SK-N-SH (cell line): ENCODE measurements at regions not wholly inside any gene's neighbourhood (a gene's known extent, or its start where the extent isn't known, plus 50 kb on each side); places are given as distances from the start of the nearest gene placed in this dataset.

ENCODE experiments used
- SMC3 ChIP-seq: IDR thresholded peaks from 2 replicates; pipeline ENCODE4 v1.6.1; 2012; ENCODE audit warnings: low read depth, low read length, improper control_type of control experiment
- YY1 ChIP-seq: IDR thresholded peaks from 2 replicates; pipeline ENCODE4 v1.4.0; 2012; ENCODE audit warnings: low read depth, mild to moderate bottlenecking
- TF ChIP-seq, protein P1 (sequence below): IDR thresholded peaks from 2 replicates; pipeline ENCODE4; 2012
- TF ChIP-seq, protein P2 (sequence below): fragments of 200-600 bp; sonication (generic); IDR thresholded peaks from 2 replicates; pipeline ENCODE4 v1.6.1; 2017; ENCODE audit warnings: antibody characterized with exemption, mild to moderate bottlenecking, moderate library complexity

DNA sequence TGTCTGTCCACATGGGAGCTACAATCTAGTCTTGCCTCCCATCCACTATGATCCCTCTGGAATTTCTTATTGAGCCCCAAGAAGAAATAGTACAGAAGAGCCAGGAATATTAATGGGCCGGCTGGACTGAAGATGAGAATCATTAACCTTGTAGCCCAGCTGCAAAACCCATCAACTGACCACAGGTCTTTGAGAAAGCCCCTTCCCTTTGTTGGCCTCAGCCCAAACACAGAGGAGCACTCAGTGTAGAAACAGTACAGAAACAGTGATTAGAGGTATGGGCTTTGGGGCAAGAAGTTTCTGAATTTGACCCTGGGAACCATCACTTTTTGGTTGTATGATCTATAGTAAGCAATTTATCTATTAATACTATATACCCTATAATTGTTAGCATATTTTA, 76.8 kb upstream of the RAB40AL start:
- TF ChIP-seq, protein P1, sequence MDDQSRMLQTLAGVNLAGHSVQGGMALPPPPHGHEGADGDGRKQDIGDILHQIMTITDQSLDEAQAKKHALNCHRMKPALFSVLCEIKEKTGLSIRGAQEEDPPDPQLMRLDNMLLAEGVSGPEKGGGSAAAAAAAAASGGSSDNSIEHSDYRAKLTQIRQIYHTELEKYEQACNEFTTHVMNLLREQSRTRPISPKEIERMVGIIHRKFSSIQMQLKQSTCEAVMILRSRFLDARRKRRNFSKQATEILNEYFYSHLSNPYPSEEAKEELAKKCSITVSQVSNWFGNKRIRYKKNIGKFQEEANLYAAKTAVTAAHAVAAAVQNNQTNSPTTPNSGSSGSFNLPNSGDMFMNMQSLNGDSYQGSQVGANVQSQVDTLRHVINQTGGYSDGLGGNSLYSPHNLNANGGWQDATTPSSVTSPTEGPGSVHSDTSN = no peak
- TF ChIP-seq, protein P2, sequence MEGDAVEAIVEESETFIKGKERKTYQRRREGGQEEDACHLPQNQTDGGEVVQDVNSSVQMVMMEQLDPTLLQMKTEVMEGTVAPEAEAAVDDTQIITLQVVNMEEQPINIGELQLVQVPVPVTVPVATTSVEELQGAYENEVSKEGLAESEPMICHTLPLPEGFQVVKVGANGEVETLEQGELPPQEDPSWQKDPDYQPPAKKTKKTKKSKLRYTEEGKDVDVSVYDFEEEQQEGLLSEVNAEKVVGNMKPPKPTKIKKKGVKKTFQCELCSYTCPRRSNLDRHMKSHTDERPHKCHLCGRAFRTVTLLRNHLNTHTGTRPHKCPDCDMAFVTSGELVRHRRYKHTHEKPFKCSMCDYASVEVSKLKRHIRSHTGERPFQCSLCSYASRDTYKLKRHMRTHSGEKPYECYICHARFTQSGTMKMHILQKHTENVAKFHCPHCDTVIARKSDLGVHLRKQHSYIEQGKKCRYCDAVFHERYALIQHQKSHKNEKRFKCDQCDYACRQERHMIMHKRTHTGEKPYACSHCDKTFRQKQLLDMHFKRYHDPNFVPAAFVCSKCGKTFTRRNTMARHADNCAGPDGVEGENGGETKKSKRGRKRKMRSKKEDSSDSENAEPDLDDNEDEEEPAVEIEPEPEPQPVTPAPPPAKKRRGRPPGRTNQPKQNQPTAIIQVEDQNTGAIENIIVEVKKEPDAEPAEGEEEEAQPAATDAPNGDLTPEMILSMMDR = no peak
- no peak for TF ChIP-seq SMC3
- TF ChIP-seq YY1 = no peak
